ENCODE measurements at regions not wholly inside any gene's neighbourhood (a gene's known extent, or its start where the extent isn't known, plus 50 kb on each side); places are given as distances from the start of the nearest gene placed in this dataset.

- Mint-ChIP-seq H3K4me3 (no peak overlapping the region), H3K4me1 (ENCODE audit: low read depth) (peaks cover 39% of the 10 kb centered on the region), H3K27me3 (ENCODE audit: insufficient read depth) (no peaks in the 10 kb centered on the region), H3K36me3 (ENCODE audit: low read depth) (peaks cover 5% of the 10 kb centered on the region), H3K9me3 (peaks cover 8% of the 10 kb centered on the region), H3K27ac (no peak overlapping the region)
- no peak for DNase-seq (ENCODE audit: low spot score)
- intact Hi-C loops (cut with micrococcal nuclease) = loop anchor here (10.0 kb wide), 2 partner anchors 700 to 960 kb away; partner anchors contain the start of gene EOGT
These were observed 400.8 kb upstream of the SUCLG2 start for GRCh38 chr3:68055215-68055614.

- H3K27ac Mint-ChIP-seq = no peak overlapping the region
- H3K4me1 Mint-ChIP-seq (ENCODE audit: low read depth) = no peaks in the 10 kb centered on the region
- H3K27me3 Mint-ChIP-seq (ENCODE audit: insufficient read depth) = peaks cover 2% of the 10 kb centered on the region
- no peak for DNase-seq (ENCODE audit: low spot score)
- intact Hi-C loops (cut with micrococcal nuclease) = loop anchor here (10.0 kb wide), 2 partner anchors 695 to 965 kb away; partner anchors contain the start of gene EOGT
- peaks cover 3% of the 10 kb centered on the region for H3K9me3 Mint-ChIP-seq
- H3K36me3 Mint-ChIP-seq (ENCODE audit: low read depth) = no peaks in the 10 kb centered on the region
- no peak overlapping the region for H3K4me3 Mint-ChIP-seq
These were observed 395.4 kb upstream of the SUCLG2 start for GRCh38 chr3:68049776-68050175.

- Mint-ChIP-seq H3K9me3 (peaks cover 3% of the 10 kb centered on the region), H3K36me3 (ENCODE audit: low read depth) (no peaks in the 10 kb centered on the region), H3K4me3 (no peak overlapping the region), H3K27me3 (ENCODE audit: insufficient read depth) (peaks cover 3% of the 10 kb centered on the region), H3K4me1 (ENCODE audit: low read depth) (no peaks in the 10 kb centered on the region), H3K27ac (no peak overlapping the region)
- no peak for DNase-seq (ENCODE audit: low spot score)
- intact Hi-C loops (cut with micrococcal nuclease) = no loop called here
These were observed 391.6 kb upstream of the SUCLG2 start for GRCh38 chr3:68045976-68046375.

GRCh38 chr3:68033867-68034266 lies 379.5 kb upstream of the SUCLG2 start:
- intact Hi-C loops (cut with micrococcal nuclease) = no loop called here
- no peaks in the 10 kb centered on the region for H3K36me3 Mint-ChIP-seq (ENCODE audit: low read depth)
- H3K27me3 Mint-ChIP-seq (ENCODE audit: insufficient read depth) = no peaks in the 10 kb centered on the region
- no peaks in the 10 kb centered on the region for H3K4me1 Mint-ChIP-seq (ENCODE audit: low read depth)
- no peak overlapping the region for H3K27ac Mint-ChIP-seq
- H3K9me3 Mint-ChIP-seq = no peaks in the 10 kb centered on the region
- no peak overlapping the region for H3K4me3 Mint-ChIP-seq
- DNase-seq (ENCODE audit: low spot score) = no peak

- no peak overlapping the region for H3K27ac Mint-ChIP-seq
- H3K27me3 Mint-ChIP-seq (ENCODE audit: insufficient read depth) = no peaks in the 10 kb centered on the region
- no peaks in the 10 kb centered on the region for H3K36me3 Mint-ChIP-seq (ENCODE audit: low read depth)
- no peaks in the 10 kb centered on the region for H3K4me1 Mint-ChIP-seq (ENCODE audit: low read depth)
- no peak overlapping the region for H3K4me3 Mint-ChIP-seq
- no peaks in the 10 kb centered on the region for H3K9me3 Mint-ChIP-seq
- intact Hi-C loops (cut with micrococcal nuclease) = no loop called here
- DNase-seq (ENCODE audit: low spot score) = no peak
These were observed 377.8 kb upstream of the SUCLG2 start for GRCh38 chr3:68032209-68032608.

- Mint-ChIP-seq H3K4me3 (no peak overlapping the region), H3K9me3 (no peaks in the 10 kb centered on the region), H3K27me3 (ENCODE audit: insufficient read depth) (no peaks in the 10 kb centered on the region), H3K36me3 (ENCODE audit: low read depth) (no peaks in the 10 kb centered on the region), H3K27ac (no peak overlapping the region), H3K4me1 (ENCODE audit: low read depth) (no peaks in the 10 kb centered on the region)
- DNase-seq (ENCODE audit: low spot score) = no peak
- intact Hi-C loops (cut with micrococcal nuclease) = no loop called here
These were observed 370.8 kb upstream of the SUCLG2 start for GRCh38 chr3:68025189-68025588.

GRCh38 chr3:68019876-68020275 lies 365.5 kb upstream of the SUCLG2 start:
- Mint-ChIP-seq H3K27me3 (ENCODE audit: insufficient read depth) (no peaks in the 10 kb centered on the region), H3K4me3 (no peak overlapping the region), H3K9me3 (no peaks in the 10 kb centered on the region), H3K27ac (no peak overlapping the region), H3K4me1 (ENCODE audit: low read depth) (no peaks in the 10 kb centered on the region), H3K36me3 (ENCODE audit: low read depth) (no peaks in the 10 kb centered on the region)
- DNase-seq (ENCODE audit: low spot score) = no peak
- intact Hi-C loops (cut with micrococcal nuclease) = no loop called here

GRCh38 chr3:68018275-68018674 lies 363.9 kb upstream of the SUCLG2 start:
- no peaks in the 10 kb centered on the region for H3K9me3 Mint-ChIP-seq
- intact Hi-C loops (cut with micrococcal nuclease) = no loop called here
- H3K36me3 Mint-ChIP-seq (ENCODE audit: low read depth) = no peaks in the 10 kb centered on the region
- H3K27ac Mint-ChIP-seq = no peak overlapping the region
- H3K4me3 Mint-ChIP-seq = no peak overlapping the region
- H3K27me3 Mint-ChIP-seq (ENCODE audit: insufficient read depth) = no peaks in the 10 kb centered on the region
- no peaks in the 10 kb centered on the region for H3K4me1 Mint-ChIP-seq (ENCODE audit: low read depth)
- DNase-seq (ENCODE audit: low spot score) = no peak

- H3K4me3 Mint-ChIP-seq = no peak overlapping the region
- peaks cover under 1% of the 10 kb centered on the region for H3K27me3 Mint-ChIP-seq (ENCODE audit: insufficient read depth)
- intact Hi-C loops (cut with micrococcal nuclease) = no loop called here
- H3K9me3 Mint-ChIP-seq = no peaks in the 10 kb centered on the region
- H3K27ac Mint-ChIP-seq = no peak overlapping the region
- H3K4me1 Mint-ChIP-seq (ENCODE audit: low read depth) = no peaks in the 10 kb centered on the region
- no peaks in the 10 kb centered on the region for H3K36me3 Mint-ChIP-seq (ENCODE audit: low read depth)
- DNase-seq (ENCODE audit: low spot score) = no peak
These were observed 362.7 kb upstream of the SUCLG2 start for GRCh38 chr3:68017069-68017468.

GRCh38 chr3:68009900-68010299 lies 355.5 kb upstream of the SUCLG2 start:
- peaks cover 16% of the 10 kb centered on the region for H3K27me3 Mint-ChIP-seq (ENCODE audit: insufficient read depth)
- no peaks in the 10 kb centered on the region for H3K4me1 Mint-ChIP-seq (ENCODE audit: low read depth)
- H3K27ac Mint-ChIP-seq = no peak overlapping the region
- H3K9me3 Mint-ChIP-seq = no peaks in the 10 kb centered on the region
- H3K36me3 Mint-ChIP-seq (ENCODE audit: low read depth) = no peaks in the 10 kb centered on the region
- DNase-seq (ENCODE audit: low spot score) = no peak
- H3K4me3 Mint-ChIP-seq = no peak overlapping the region
- intact Hi-C loops (cut with micrococcal nuclease) = no loop called here

GRCh38 chr3:68007621-68008226 lies 353.3 kb upstream of the SUCLG2 start:
- Mint-ChIP-seq H3K27me3 (ENCODE audit: insufficient read depth) (peaks cover 24% of the 10 kb centered on the region), H3K27ac (no peak overlapping the region), H3K9me3 (no peaks in the 10 kb centered on the region), H3K4me1 (ENCODE audit: low read depth) (no peaks in the 10 kb centered on the region), H3K36me3 (ENCODE audit: low read depth) (no peaks in the 10 kb centered on the region), H3K4me3 (peak overlapping the region; percentile 74)
- DNase-seq (ENCODE audit: low spot score) = peak; percentile 1
- intact Hi-C loops (cut with micrococcal nuclease) = no loop called here

GRCh38 chr3:68006646-68007045 lies 352.2 kb upstream of the SUCLG2 start:
- peaks cover 4% of the 10 kb centered on the region for H3K9me3 Mint-ChIP-seq
- H3K27ac Mint-ChIP-seq = no peak overlapping the region
- no peak overlapping the region for H3K4me3 Mint-ChIP-seq
- no peaks in the 10 kb centered on the region for H3K36me3 Mint-ChIP-seq (ENCODE audit: low read depth)
- DNase-seq (ENCODE audit: low spot score) = no peak
- intact Hi-C loops (cut with micrococcal nuclease) = no loop called here
- H3K27me3 Mint-ChIP-seq (ENCODE audit: insufficient read depth) = peaks cover 23% of the 10 kb centered on the region
- no peaks in the 10 kb centered on the region for H3K4me1 Mint-ChIP-seq (ENCODE audit: low read depth)

GRCh38 chr3:68004091-68004490 lies 349.7 kb upstream of the SUCLG2 start:
- no peaks in the 10 kb centered on the region for H3K36me3 Mint-ChIP-seq (ENCODE audit: low read depth)
- H3K4me1 Mint-ChIP-seq (ENCODE audit: low read depth) = no peaks in the 10 kb centered on the region
- no peak overlapping the region for H3K4me3 Mint-ChIP-seq
- H3K27ac Mint-ChIP-seq = no peak overlapping the region
- H3K9me3 Mint-ChIP-seq = peaks cover 12% of the 10 kb centered on the region
- DNase-seq (ENCODE audit: low spot score) = no peak
- intact Hi-C loops (cut with micrococcal nuclease) = no loop called here
- peaks cover 23% of the 10 kb centered on the region for H3K27me3 Mint-ChIP-seq (ENCODE audit: insufficient read depth)

- DNase-seq (ENCODE audit: low spot score) = no peak
- Mint-ChIP-seq H3K27ac (no peak overlapping the region), H3K4me3 (no peak overlapping the region), H3K27me3 (ENCODE audit: insufficient read depth) (no peaks in the 10 kb centered on the region), H3K9me3 (peaks cover 12% of the 10 kb centered on the region), H3K36me3 (ENCODE audit: low read depth) (no peaks in the 10 kb centered on the region), H3K4me1 (ENCODE audit: low read depth) (no peaks in the 10 kb centered on the region)
- intact Hi-C loops (cut with micrococcal nuclease) = no loop called here
These were observed 343.9 kb upstream of the SUCLG2 start for GRCh38 chr3:67998281-67998680.
